Smooth muscle cell (in vitro differentiated cells): ENCODE measurements at regions not wholly inside any gene's neighbourhood (a gene's known extent, or its start where the extent isn't known, plus 50 kb on each side); places are given as distances from the start of the nearest gene placed in this dataset.

Source experiments
- DNase-seq: peaks from one replicate; lab custom pipeline; 2025; ENCODE audit not compliant: unreplicated experiment; lab: John Stamatoyannopoulos, UW
- H2AFZ ChIP-seq: fragments of 200-600 bp; sonication (generic); 2 replicates; pipeline ENCODE4 v1.6.0; 2016; ENCODE audit warnings: antibody characterized with exemption, low read depth, mild to moderate bottlenecking
- H3F3A ChIP-seq: fragments of 200-600 bp; sonication (generic); 2 replicates; pipeline ENCODE4 v1.6.0; 2017; ENCODE audit warnings: antibody characterized with exemption, low read depth
- H3K27ac ChIP-seq: fragments of 200-600 bp; sonication (generic); 2 replicates; pipeline ENCODE4 v1.5.1; 2016; ENCODE audit warnings: low read depth, mild to moderate bottlenecking
- H3K27me3 ChIP-seq: fragments of 200-600 bp; sonication (generic); 2 replicates; pipeline ENCODE4 v1.6.1; 2016; ENCODE audit warnings: low read depth, mild to moderate bottlenecking
- H3K36me3 ChIP-seq: fragments of 200-600 bp; sonication (generic); 2 replicates; pipeline ENCODE4 v1.5.1; 2016; ENCODE audit warnings: low read depth
- H3K4me1 ChIP-seq: fragments of 200-600 bp; sonication (generic); 2 replicates; pipeline ENCODE4 v1.5.1; 2016; ENCODE audit warnings: low read depth
- H3K4me2 ChIP-seq: fragments of 200-600 bp; sonication (generic); 2 replicates; pipeline ENCODE4 v1.6.0; 2016; ENCODE audit warnings: mild to moderate bottlenecking
- H3K4me3 ChIP-seq: fragments of 200-600 bp; sonication (generic); 2 replicates; pipeline ENCODE4 v1.5.1; 2016; ENCODE audit warnings: mild to moderate bottlenecking
- H3K79me2 ChIP-seq: fragments of 200-600 bp; sonication (generic); 2 replicates; pipeline ENCODE4 v1.6.0; 2016; ENCODE audit warnings: low read depth, mild to moderate bottlenecking
- H3K9ac ChIP-seq: fragments of 200-600 bp; sonication (generic); 2 replicates; pipeline ENCODE4 v1.6.0; 2016; ENCODE audit warnings: low read depth
- H3K9me3 ChIP-seq: fragments of 200-600 bp; sonication (generic); replicated peaks from 2 replicates; pipeline ENCODE4 v1.5.1; 2016; ENCODE audit warnings: low read depth
- H4K20me1 ChIP-seq: fragments of 200-600 bp; sonication (generic); 2 replicates; pipeline ENCODE4 v1.6.0; 2016; ENCODE audit warnings: low read depth
- CTCF ChIP-seq: fragments of 200-600 bp; sonication (generic); IDR thresholded peaks from 2 replicates; pipeline ENCODE4 v1.5.1; 2017; ENCODE audit warnings: borderline replicate concordance, mild to moderate bottlenecking, antibody characterized with exemption; ENCODE audit not compliant: insufficient read depth, poor library complexity, severe bottlenecking
- WGBS: methylation state at CpG from one replicate; pipeline ENCODE4 v1.1.7; 2016; ENCODE audit warnings: low lambda C conversion rate; 5-methylcytosine and 5-hydroxymethylcytosine counted together

- H3K4me1 ChIP-seq = no peaks in the 10 kb centered on the region
- H3K9ac ChIP-seq = no peak overlapping the region
- no peaks in the 10 kb centered on the region for H3F3A ChIP-seq
- no peaks in the 10 kb centered on the region for H4K20me1 ChIP-seq
- no peaks in the 10 kb centered on the region for H3K36me3 ChIP-seq
- H2AFZ ChIP-seq = no peak overlapping the region
- H3K27ac ChIP-seq = no peak overlapping the region
- H3K79me2 ChIP-seq = no peaks in the 10 kb centered on the region
- DNase-seq = no peak
- no peaks in the 10 kb centered on the region for H3K9me3 ChIP-seq
- H3K4me3 ChIP-seq = no peak overlapping the region
- H3K4me2 ChIP-seq = no peak overlapping the region
- WGBS = 79% methylated on average over 1 of the region's 1 CpG
- H3K27me3 ChIP-seq = no peaks in the 10 kb centered on the region
- TF ChIP-seq CTCF = no peak
Observed at GRCh38 chr3:68315964-68316363, 616.4 kb downstream of the TAFA4 start.

GRCh38 chr3:68315546-68315945 is 616.8 kb downstream of the TAFA4 start:
- H2AFZ ChIP-seq = no peak overlapping the region
- H3K9me3 ChIP-seq = no peaks in the 10 kb centered on the region
- no peaks in the 10 kb centered on the region for H3K79me2 ChIP-seq
- no peak overlapping the region for H3K4me2 ChIP-seq
- no peak for DNase-seq
- no peaks in the 10 kb centered on the region for H3K36me3 ChIP-seq
- no peak overlapping the region for H3K9ac ChIP-seq
- H3K4me3 ChIP-seq = no peak overlapping the region
- 87% methylated on average over 1 of the region's 1 CpG for WGBS
- TF ChIP-seq CTCF = no peak
- H3F3A ChIP-seq = no peaks in the 10 kb centered on the region
- H3K27ac ChIP-seq = no peak overlapping the region
- no peaks in the 10 kb centered on the region for H4K20me1 ChIP-seq
- no peaks in the 10 kb centered on the region for H3K4me1 ChIP-seq
- H3K27me3 ChIP-seq = no peaks in the 10 kb centered on the region

- DNase-seq = no peak
- no peak overlapping the region for H3K4me2 ChIP-seq
- H3F3A ChIP-seq = no peaks in the 10 kb centered on the region
- no peak for TF ChIP-seq CTCF
- H3K79me2 ChIP-seq = no peaks in the 10 kb centered on the region
- H4K20me1 ChIP-seq = no peaks in the 10 kb centered on the region
- WGBS = 98% methylated on average over 2 of the region's 2 CpGs
- H3K36me3 ChIP-seq = no peaks in the 10 kb centered on the region
- no peak overlapping the region for H3K27ac ChIP-seq
- no peak overlapping the region for H3K9ac ChIP-seq
- H3K9me3 ChIP-seq = no peaks in the 10 kb centered on the region
- no peak overlapping the region for H3K4me3 ChIP-seq
- no peaks in the 10 kb centered on the region for H3K27me3 ChIP-seq
- no peaks in the 10 kb centered on the region for H3K4me1 ChIP-seq
- no peak overlapping the region for H2AFZ ChIP-seq
Observed at GRCh38 chr3:68306571-68306970, 625.8 kb downstream of the TAFA4 start.

GRCh38 chr3:68295457-68295856 is 636.9 kb downstream of the TAFA4 start:
- Histone ChIP-seq H3K4me3 (no peak overlapping the region), H4K20me1 (no peaks in the 10 kb centered on the region), H3K79me2 (no peaks in the 10 kb centered on the region), H3K4me1 (no peaks in the 10 kb centered on the region), H3K27me3 (no peaks in the 10 kb centered on the region), H2AFZ (no peak overlapping the region), H3K27ac (no peak overlapping the region), H3K9me3 (no peaks in the 10 kb centered on the region), H3K4me2 (no peak overlapping the region), H3K36me3 (no peaks in the 10 kb centered on the region), H3K9ac (no peak overlapping the region), H3F3A (no peaks in the 10 kb centered on the region)
- no peak for DNase-seq
- no peak for TF ChIP-seq CTCF
- WGBS = 84% methylated on average over 1 of the region's 1 CpG
